Endothelial cell of umbilical vein (primary cell): ENCODE measurements at regions not wholly inside any gene's neighbourhood (a gene's known extent, or its start where the extent isn't known, plus 50 kb on each side); places are given as distances from the start of the nearest gene placed in this dataset.

ENCODE experiments used
- BruUV-seq: library from RNA; stranded (reverse); fragments of 400-500 nt; replicated peaks from 2 replicates; lab custom pipeline; 2021; lab: Mats Ljungman, UMichigan
- CTCF ChIA-PET: fragments of 300-600, 350-600 bp; sonication (Branson Sonifier 250); formaldehyde crosslinking; loops from one replicate; lab custom pipeline; 2021; ENCODE audit warnings: antibody characterized with exemption, inconsistent platforms; lab: Charles Lee
- POLR2A ChIA-PET: fragments of 300-600, 350-600 bp; sonication (Branson Sonifier 250); formaldehyde crosslinking; loops from one replicate; lab custom pipeline; 2021; ENCODE audit warnings: antibody characterized with exemption, inconsistent platforms; lab: Charles Lee
- DNase-seq: peaks from one replicate; pipeline ENCODE4 v3.0.0-alpha.2; 2011; ENCODE audit warnings: low read depth, low spot score
- FAIRE-seq: peaks from 2 replicates; lab custom pipeline; 2011; peaks lifted over from hg19 to GRCh38; lab: Jason Lieb, UNC
- H2AFZ ChIP-seq: 2 replicates; pipeline ENCODE4 v1.6.0; 2012; ENCODE audit warnings: low read depth, low read length, control low read depth, inconsistent platforms
- H3K27ac ChIP-seq: 2 replicates; pipeline ENCODE4 v1.5.1; 2011; ENCODE audit warnings: low read depth, mild to moderate bottlenecking, control low read depth, low read length, moderate library complexity; ENCODE audit not compliant: insufficient read depth
- H3K27me3 ChIP-seq, 2 experiments: 2 replicates each; pipeline versions ENCODE4 v1.6.0 to v1.6.1; 2011; ENCODE audit warnings: low read length in 2 of 2, mixed read lengths in 1 of 2; ENCODE audit not compliant: control insufficient read depth in 2 of 2, insufficient read depth in 2 of 2
- H3K36me3 ChIP-seq, 2 experiments: 2 replicates in 1 of 2; 3 replicates in 1 of 2; pipeline ENCODE4 v1.5.1; 2011; ENCODE audit warnings: low read length in 2 of 2, mild to moderate bottlenecking in 1 of 2, moderate library complexity in 1 of 2; ENCODE audit not compliant: control insufficient read depth in 2 of 2, insufficient read depth in 2 of 2; ENCODE audit errors: extremely low read depth in 1 of 2
- H3K4me1 ChIP-seq: 3 replicates; pipeline ENCODE4 v1.5.1; 2011; ENCODE audit warnings: mild to moderate bottlenecking, low read length; ENCODE audit not compliant: control insufficient read depth, insufficient read depth; ENCODE audit errors: extremely low read depth
- H3K4me2 ChIP-seq: 2 replicates; pipeline ENCODE4 v1.6.1; 2011; ENCODE audit warnings: low read length, control low read depth, mixed read lengths; ENCODE audit not compliant: insufficient read depth
- H3K4me3 ChIP-seq, 3 experiments: fragments of 200-600 bp in 1 of 3; sonication (generic), shearing (Covaris generic) in 1 of 3; replicated peaks in 1 of 3; 2 replicates each; pipeline ENCODE4 v1.5.1; 2011 to 2016; ENCODE audit warnings: control low read depth in 3 of 3, low read length in 3 of 3, mild to moderate bottlenecking in 2 of 3, inconsistent platforms in 1 of 3, low read depth in 1 of 3, moderate library complexity in 1 of 3; ENCODE audit not compliant: insufficient read depth in 1 of 3
- H3K79me2 ChIP-seq: 2 replicates; pipeline ENCODE4 v1.6.0; 2012; ENCODE audit warnings: low read length, inconsistent platforms; ENCODE audit not compliant: control insufficient read depth, insufficient read depth
- H3K9ac ChIP-seq: replicated peaks from 2 replicates; pipeline ENCODE3; 2011; ENCODE audit warnings: low read length, control low read depth; ENCODE audit not compliant: insufficient read depth; ENCODE audit errors: extremely low read depth
- H3K9me1 ChIP-seq: replicated peaks from 3 replicates; pipeline ENCODE4 v1.6.0; 2011; ENCODE audit warnings: mild to moderate bottlenecking, low read length; ENCODE audit not compliant: control insufficient read depth, insufficient read depth; ENCODE audit errors: extremely low read depth
- H3K9me3 ChIP-seq: replicated peaks from 2 replicates; pipeline ENCODE4 v1.5.1; 2012; ENCODE audit warnings: low read length, inconsistent platforms; ENCODE audit not compliant: control insufficient read depth, insufficient read depth
- H4K20me1 ChIP-seq: replicated peaks from 2 replicates; pipeline ENCODE3; 2011; ENCODE audit warnings: mild to moderate bottlenecking, low read length; ENCODE audit not compliant: control insufficient read depth, insufficient read depth; ENCODE audit errors: extremely low read depth
- CTCF ChIP-seq, 2 donors: IDR thresholded peaks; 1 replicate in 1 of 2; 2 replicates in 1 of 2; pipeline ENCODE4 v1.5.1; 2011; ENCODE audit warnings: low read length in 2 of 2, mild to moderate bottlenecking in 2 of 2, moderate library complexity in 2 of 2, control low read depth in 1 of 2, inconsistent platforms in 1 of 2, low read depth in 1 of 2; ENCODE audit not compliant: insufficient read depth in 1 of 2; ENCODE audit errors: extremely low read depth in 1 of 2
- EZH2 ChIP-seq: IDR thresholded peaks from 2 replicates; pipeline ENCODE4 v1.6.1; 2012; ENCODE audit warnings: borderline replicate concordance, low read depth, mild to moderate bottlenecking, moderate library complexity, low read length, inconsistent platforms; ENCODE audit not compliant: severe bottlenecking
- GATA2 ChIP-seq: IDR thresholded peaks from 2 replicates; pipeline ENCODE4 v1.7.0; 2011; ENCODE audit warnings: low read depth, mild to moderate bottlenecking, moderate library complexity, mixed read lengths, low read length; ENCODE audit not compliant: insufficient read length, insufficient read depth
- JUN ChIP-seq: IDR thresholded peaks from 2 replicates; pipeline ENCODE4 v1.6.1; 2011; ENCODE audit warnings: borderline replicate concordance, low read depth; ENCODE audit not compliant: insufficient read length, insufficient read depth
- MAX ChIP-seq: IDR thresholded peaks from 2 replicates; pipeline ENCODE4 v1.6.1; 2011; ENCODE audit not compliant: insufficient read depth, insufficient read length
- MYC ChIP-seq: IDR thresholded peaks from one replicate; pipeline ENCODE4 v1.6.1; 2011; ENCODE audit warnings: mild to moderate bottlenecking, low read depth, low read length
- POLR2AphosphoS5 ChIP-seq: IDR thresholded peaks from 2 replicates; pipeline ENCODE4 v1.6.1; 2012; ENCODE audit warnings: low read depth, mild to moderate bottlenecking, control low read depth, low read length, moderate library complexity; ENCODE audit not compliant: insufficient read depth
- dilution Hi-C: fragments of 300-500 bp; cut with MboI; formaldehyde crosslinking; loops from one replicate; pipeline ENCODE4 v1.15.0; 2019; ENCODE audit warnings: low sequenced_read_pairs; ENCODE audit not compliant: extremely low pct_ligation_motif_present
- intact Hi-C: fragments of 100-400 bp; cut with micrococcal nuclease; formaldehyde crosslinking; loops from one replicate; pipeline ENCODE4 v1.10.0; 2022

GRCh38 chr7:68245688-68246087 is 1249.1 kb downstream of the TYW1 start:
- H3K27ac ChIP-seq: no peak overlapping the region
- no peaks in the 10 kb centered on the region for H3K9me1 ChIP-seq
- H3K4me3 ChIP-seq: no peak overlapping the region
- dilution Hi-C loops (no loop called here), intact Hi-C loops (no loop called here)
- H3K79me2 ChIP-seq: no peaks in the 10 kb centered on the region
- ChIA-PET POLR2A (no interaction called here), CTCF (no interaction called here)
- H3K4me2 ChIP-seq: no peak overlapping the region
- H3K4me1 ChIP-seq: no peaks in the 10 kb centered on the region
- H2AFZ ChIP-seq: no peak overlapping the region
- H3K36me3 ChIP-seq: no peaks in the 10 kb centered on the region
- H3K27me3 ChIP-seq: no peaks in the 10 kb centered on the region
- peaks cover 3% of the 10 kb centered on the region for H3K9me3 ChIP-seq
- BruUV-seq: no TSS peak
- DNase-seq (no peak), FAIRE-seq (no peak)
- H4K20me1 ChIP-seq: no peaks in the 10 kb centered on the region
- no peak overlapping the region for H3K9ac ChIP-seq
- TF ChIP-seq EZH2 (no peak), GATA2 (no peak), POLR2AphosphoS5 (no peak), MAX (no peak), CTCF (IDR thresholded peaks at IDR 0.05; ENCODE audit: extremely low read depth in 1 of 2, insufficient read depth in 1 of 2, low read depth in 1 of 2, low read length in 2 of 2) (no peak), MYC (no peak), JUN (no peak)
